NCI-H82 treated with DMSO at 0.1 percent for 48 hours (cell line): ENCODE measurements at regions not wholly inside any gene's neighbourhood (a gene's known extent, or its start where the extent isn't known, plus 50 kb on each side); places are given as distances from the start of the nearest gene placed in this dataset.

ENCODE experiments used
- DNase-seq: peaks from one replicate; lab custom pipeline; 2025; ENCODE audit not compliant: unreplicated experiment; lab: John Stamatoyannopoulos, UW

- no peak for DNase-seq
Observed at GRCh38 chr2:2755990-2756389, 424.9 kb upstream of the MYT1L start.

DNA sequence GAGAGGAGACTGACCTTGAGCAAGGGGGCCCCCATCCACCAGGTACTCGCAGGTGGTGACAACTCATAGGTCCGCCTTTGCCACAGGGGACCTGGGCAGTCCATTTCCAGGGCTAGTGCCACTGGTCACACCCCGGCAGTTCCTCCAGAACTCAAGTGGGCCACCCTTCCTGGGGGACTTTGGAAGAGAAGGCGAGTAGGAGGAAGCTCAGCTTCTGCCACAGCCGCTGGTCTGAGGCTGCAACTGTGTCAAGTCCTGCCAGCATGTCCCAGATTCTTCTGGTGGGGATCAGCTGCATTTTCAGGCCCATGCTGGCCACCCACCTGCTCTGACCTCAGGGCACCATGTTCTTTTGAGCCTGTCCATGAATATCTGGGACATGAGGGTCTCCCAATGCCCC is 423.9 kb upstream of the MYT1L start:
- no peak for DNase-seq

DNA sequence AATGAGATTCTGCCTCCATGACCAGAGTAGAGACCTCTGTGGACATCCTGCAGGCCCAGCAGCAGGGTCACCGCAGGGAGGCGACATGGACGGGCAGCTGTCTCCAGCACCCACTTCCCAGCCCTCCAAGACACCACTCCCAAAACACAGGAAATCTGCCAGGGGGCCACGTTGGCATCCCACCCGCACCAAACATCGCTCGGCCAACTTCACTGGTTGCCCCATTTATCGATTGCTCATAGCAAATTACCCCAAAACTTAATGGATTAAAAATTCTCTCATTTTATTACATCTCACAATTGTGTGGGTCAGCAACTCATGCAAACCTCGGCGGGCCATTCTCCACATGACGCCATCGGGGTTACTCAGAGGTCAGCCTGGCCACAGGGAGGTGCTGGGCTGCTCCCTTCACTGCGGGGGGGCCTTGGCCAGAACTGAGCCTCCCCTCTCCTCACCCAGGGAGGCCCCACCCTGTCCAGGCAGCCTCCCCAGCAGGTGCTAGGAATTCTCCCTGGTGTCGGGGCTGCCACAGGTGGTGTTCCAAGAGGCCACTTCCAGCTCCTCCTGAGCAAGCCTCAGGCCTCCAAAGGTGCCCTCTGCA is 420.7 kb upstream of the MYT1L start:
- no peak for DNase-seq

GRCh38 chr2:2750867-2751714 is 420.0 kb upstream of the MYT1L start:
- DNase-seq, result no peak

- no peak for DNase-seq
Observed at GRCh38 chr2:2749206-2749598, 418.1 kb upstream of the MYT1L start.

GRCh38 chr2:2748399-2749205 is 417.5 kb upstream of the MYT1L start:
- no peak for DNase-seq

DNA sequence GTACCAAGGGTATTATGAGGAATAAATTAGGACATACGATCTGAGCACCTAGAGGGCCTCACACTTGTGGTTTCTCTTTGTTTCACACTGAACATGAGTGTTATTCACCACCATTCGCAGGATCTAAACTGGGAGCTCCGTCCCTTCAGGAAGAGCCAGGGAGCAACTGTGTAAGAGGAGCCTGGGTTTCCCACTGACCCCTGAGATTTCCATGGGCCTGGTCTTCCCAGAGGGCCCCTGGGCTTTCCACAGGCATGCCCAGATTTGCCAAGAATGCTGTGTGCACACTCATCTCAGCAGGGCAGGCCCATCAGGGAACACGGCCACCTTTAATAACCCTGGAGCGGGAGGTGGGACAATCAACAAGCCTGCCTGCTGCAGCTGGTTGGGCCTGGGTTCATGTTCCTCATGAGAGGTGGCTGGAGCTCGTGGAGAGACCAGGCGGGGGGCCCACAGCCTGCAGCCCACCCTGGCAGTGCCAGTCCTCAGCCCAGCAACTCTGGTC is 416.8 kb upstream of the MYT1L start:
- no peak for DNase-seq

DNA sequence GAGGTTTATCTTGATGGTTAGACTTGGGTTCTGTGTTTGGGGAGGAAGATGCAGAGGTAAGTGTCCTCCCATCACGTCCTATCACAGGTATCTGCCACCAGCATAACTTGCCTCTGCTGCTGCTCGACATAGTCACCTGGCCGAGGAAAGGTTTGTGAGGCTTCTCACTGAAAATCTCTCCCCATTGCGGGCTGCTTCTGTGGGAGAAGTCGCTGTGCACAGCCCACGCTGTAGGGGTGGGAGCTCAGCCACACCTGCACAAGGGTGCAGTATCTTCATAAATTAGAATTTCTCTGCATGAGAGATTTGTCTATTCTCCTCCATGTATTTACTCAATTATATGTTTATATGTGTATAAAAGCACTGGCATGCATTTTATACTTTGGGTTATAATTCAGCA is 415.7 kb upstream of the MYT1L start:
- no peak for DNase-seq

DNA sequence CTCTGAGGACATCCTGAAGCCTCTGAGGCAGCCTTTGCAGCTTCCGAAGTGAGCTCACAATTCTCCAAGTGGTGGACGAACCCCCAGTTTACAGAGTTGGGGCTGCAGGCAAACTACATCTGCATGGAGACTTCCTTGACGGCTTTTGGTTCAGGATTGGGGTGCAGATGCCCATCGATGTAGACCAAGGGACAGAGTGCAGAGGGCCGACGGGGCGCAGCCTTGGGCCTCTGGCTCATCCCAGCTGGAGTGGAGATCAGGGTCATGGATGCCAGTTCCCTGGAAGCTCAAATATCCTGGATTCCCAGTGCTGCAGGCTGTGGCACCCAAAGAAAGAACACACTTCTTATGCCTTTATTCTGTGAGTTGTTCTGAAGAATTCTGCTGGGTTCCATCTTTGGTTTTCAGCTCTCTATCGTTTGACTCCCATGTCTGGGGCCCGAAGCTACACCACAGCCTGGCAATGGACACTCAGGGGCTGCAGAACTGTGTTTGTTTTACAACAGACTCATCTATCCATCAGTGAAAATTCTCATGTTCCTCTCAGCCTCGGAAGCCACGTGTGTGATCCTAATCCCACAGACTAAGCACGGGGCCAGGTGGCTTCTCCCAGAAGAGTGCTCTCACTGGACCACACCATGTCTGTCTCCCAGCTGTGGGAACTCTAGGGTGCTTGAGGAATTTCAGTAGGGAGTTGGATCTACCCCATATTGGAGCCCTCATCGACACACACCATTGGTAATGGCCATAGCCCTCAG is 414.1 kb upstream of the MYT1L start:
- DNase-seq, result no peak

- DNase-seq, result no peak
Observed at GRCh38 chr2:2744107-2744506, 413.0 kb upstream of the MYT1L start.

GRCh38 chr2:2743164-2743571 is 412.1 kb upstream of the MYT1L start:
- DNase-seq, result no peak

GRCh38 chr2:2742726-2743125 is 411.7 kb upstream of the MYT1L start:
- no peak for DNase-seq

DNA sequence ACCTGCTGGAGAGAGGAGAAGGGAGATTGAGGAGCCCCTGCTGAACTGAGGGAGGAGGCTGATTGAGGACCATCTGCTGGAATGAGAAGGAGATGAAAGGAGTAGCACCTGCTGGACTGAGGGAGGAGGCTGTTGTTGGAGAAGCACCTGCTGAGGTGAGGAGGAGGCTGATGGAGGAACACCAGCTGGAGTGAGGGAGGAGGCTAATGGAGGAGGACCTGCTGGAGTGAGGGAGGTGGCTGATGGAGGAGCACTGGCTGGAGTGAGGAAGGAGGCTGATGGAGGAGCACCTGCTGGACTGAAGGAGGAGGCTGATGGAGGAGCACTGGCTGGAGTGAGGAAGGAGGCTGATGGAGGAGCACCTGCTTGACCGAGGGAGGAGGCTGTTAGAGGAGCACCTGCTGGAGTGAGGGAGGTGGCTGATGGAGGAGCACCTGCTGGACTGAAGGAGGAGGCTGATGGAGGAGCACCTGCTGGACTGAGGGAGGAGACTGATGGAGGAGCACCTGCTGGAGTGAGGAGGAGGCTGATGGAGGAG is 409.2 kb upstream of the MYT1L start:
- no peak for DNase-seq

- no peak for DNase-seq
Observed at GRCh38 chr2:2739231-2739795, 408.2 kb upstream of the MYT1L start.

GRCh38 chr2:2738684-2739083 is 407.6 kb upstream of the MYT1L start:
- DNase-seq, result no peak

DNA sequence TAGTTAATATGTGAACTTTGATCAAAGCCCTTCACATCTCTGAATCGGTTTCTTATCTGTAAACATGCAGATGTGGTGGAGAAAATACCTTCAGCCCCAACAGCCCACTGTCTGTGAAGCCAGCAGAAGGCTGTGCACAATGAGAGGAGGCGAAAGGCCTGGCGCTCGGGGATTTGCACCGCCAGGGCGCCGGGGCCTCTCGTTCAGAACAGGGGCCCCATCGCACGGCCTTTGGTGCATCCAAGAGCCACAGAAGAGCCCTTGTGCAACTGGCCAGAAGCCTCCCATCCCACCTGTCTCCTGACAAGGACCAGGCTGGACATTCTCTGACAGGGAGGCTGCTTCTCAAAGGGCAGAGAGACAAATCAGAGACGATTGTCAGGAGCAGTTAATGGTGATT is 407.2 kb upstream of the MYT1L start:
- no peak for DNase-seq

GRCh38 chr2:2735041-2735440 is 404.0 kb upstream of the MYT1L start:
- no peak for DNase-seq

GRCh38 chr2:2734308-2734707 is 403.2 kb upstream of the MYT1L start:
- no peak for DNase-seq

GRCh38 chr2:2733818-2734217 is 402.7 kb upstream of the MYT1L start:
- DNase-seq, result no peak

DNA sequence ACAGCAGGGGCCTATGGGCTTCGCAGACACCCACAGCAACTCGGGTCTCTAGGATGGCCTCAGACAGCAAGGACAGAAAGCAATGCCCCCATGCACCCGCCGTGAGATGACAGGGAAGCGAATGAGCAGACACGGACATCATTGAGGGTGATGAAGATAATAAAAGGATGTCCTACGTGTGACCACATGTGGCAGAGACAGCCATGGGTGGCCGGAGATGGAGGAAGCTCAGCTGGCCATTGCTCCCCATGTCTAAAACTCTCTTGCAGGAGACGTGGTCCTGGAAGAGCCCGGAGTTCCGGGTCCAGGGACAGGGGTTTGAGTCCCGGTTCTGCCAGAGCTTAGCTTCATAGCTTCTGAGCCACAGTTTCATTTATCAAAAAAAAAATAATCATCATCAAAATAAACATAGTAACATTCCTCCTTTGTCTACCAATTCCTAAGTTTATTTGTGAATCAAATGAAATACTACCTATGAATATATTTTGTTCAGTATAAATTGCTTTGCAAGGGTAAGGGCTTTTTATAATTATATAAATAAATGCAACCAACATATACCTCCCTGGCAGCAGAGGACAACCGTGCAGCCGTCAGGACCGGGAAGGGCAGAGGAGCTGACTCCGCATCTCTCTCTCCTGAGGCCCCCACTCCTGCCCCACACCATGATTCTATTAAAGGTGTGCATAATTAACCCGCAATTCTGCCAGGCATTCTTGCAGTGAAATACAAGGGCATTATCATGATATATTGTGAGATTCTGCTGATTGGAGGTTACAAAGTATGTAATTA is 401.4 kb upstream of the MYT1L start:
- no peak for DNase-seq
